HG02852 (cell line): ENCODE measurements at regions not wholly inside any gene's neighbourhood (a gene's known extent, or its start where the extent isn't known, plus 50 kb on each side); places are given as distances from the start of the nearest gene placed in this dataset.
"Not testable (repeated sequence)": the region's sequence is repeated elsewhere in the genome, so short reads cannot be mapped to it uniquely, and the experiment has no call there.

Experiments used
- ATAC-seq: cut with Tn5 transposase; IDR thresholded peaks from one replicate; pipeline ENCODE4 v1.9.1; 2021; ENCODE audit warnings: mild to moderate bottlenecking, moderate library complexity; ENCODE audit not compliant: unreplicated experiment

GRCh38 chr14:39628087-39628486, 195.9 kb upstream of the FBXO33 start:
- no peak for ATAC-seq

DNA sequence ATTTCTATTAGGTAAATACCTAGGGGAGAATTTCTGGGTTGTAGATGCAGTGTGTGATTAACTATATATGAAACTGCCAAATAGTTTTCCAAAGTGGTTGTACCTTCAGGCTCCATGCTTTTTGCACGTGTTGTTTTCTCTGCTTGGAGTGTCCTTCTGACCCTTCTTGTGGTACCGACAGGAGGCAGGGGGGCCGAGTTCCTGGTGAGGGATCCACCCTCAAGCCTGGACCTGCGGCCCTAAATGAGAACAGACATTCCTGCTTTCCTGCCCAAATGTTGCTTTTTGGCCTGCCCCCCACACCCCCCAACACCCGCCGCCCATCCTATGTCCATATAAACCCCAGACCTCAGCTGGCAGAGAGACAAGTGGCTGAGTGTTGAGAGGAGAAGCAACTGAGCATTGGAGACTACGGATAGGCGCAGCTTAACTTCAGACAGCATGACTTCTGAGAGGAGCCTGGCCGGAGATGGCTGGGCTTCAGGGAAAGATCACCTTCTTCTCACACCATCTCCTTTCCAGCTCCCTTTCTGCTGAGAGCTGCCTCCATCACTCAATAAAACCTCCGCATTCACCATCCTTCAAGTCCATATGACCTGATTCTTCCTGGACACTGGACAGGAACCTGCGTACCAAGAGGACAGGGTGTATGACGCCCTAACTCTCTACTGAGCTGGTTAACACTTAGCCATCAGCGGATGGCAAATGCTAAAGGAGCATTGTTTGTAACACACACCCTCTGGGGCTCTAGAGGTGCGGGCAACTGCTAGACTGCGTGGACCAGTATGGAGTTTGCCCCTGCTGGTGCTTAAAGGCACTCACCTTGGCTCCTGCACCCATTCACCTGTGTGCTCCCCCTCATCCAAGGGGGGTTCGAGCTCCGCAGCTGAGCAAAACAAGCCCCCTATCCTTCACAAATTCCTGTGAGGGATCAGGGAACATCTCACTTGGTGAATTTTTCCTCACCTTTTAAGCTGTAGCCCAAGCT, 194.7 kb upstream of the FBXO33 start:
- ATAC-seq: no peak

DNA sequence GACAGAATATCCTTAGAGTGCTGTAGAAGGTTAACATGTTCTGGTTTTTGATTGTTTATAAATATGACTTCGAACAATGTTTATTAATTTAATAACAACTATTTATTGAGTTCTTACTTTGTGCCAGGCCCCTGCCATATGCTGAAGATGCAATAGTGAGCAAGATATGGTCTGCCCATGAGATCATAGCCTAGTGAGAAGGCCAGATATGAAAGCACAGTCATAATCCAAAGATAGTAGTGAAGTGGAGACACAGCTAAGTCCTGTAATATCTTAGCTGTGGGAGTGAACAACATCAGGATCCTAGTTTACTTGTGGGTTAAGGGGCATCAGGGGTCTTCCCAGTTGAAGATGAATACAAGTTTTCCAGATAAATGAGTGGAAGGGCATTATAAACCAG, 189.4 kb upstream of the FBXO33 start:
- ATAC-seq: no peak

DNA sequence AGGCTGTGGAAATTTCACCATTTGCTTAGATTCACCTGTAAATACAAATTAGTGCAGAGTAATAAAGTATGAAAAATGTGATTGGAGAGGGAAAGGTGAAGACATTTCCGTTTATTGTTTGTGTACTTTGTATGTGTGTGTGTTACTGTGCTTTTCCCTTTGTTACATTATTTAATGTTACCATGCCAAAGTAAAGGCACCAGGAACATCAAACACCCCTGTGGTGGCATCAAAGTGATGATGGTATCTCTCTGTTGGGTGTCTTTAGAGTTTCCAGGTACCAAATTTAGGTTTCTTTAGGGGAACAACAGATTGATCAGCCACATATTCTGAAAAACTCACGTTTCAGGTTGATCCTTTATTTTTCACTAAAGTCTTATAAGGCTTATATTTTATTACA, 189.0 kb upstream of the FBXO33 start:
- no peak for ATAC-seq

GRCh38 chr14:39617537-39617936, 185.3 kb upstream of the FBXO33 start:
- ATAC-seq: no peak

GRCh38 chr14:39615352-39615751, 183.1 kb upstream of the FBXO33 start:
- no peak for ATAC-seq

DNA sequence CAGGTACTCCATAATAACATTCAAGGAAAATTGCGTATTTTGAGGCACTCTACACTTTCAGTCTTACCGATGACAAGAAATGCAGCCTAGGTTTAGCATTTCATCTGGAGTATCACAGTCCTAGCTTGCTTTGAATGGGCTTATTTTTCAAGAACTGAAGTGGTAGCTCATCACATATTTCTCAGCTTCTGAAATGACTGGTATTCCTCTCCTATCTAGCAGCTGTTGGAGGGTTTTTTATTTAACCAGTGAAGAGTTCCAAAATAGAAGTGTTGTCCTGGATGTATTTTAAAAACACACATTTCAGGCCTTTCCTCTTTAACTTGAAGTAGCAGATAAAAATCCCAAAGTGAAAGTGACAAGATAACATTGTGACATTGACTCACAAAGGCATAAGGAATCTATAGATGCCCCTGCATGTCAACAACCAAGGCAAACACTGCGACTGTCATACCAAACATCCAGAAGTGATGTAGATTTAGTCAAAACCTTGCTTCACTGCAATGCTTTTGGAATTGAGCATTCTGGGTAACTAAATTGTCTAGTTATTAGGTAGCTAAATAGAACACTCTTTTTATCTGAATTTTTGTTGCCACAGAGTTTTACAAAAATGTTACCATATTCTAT, 182.2 kb upstream of the FBXO33 start:
- ATAC-seq: no peak

- no peak for ATAC-seq
Measured at GRCh38 chr14:39609119-39609518, 176.9 kb upstream of the FBXO33 start.

DNA sequence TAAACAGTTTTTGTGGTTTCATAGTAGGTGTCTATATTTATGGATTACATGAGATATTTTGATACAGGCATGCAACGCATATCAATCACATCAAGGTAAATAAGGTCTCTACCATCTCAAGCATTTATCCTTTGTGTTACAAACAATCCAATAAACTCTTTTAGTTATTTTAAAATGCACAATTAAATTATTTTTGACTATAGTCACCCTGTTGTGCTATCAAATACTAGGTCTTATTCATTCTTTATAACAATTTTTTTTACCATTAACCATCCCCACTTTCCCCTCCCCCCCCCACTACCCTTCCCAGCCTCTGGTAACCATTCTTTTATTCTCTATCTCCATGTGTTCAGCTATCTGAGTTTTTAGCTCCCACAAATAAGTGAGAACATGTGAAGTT, 175.7 kb upstream of the FBXO33 start:
- ATAC-seq: no peak

- ATAC-seq: no peak
Measured at GRCh38 chr14:39603942-39604341, 171.7 kb upstream of the FBXO33 start.

DNA sequence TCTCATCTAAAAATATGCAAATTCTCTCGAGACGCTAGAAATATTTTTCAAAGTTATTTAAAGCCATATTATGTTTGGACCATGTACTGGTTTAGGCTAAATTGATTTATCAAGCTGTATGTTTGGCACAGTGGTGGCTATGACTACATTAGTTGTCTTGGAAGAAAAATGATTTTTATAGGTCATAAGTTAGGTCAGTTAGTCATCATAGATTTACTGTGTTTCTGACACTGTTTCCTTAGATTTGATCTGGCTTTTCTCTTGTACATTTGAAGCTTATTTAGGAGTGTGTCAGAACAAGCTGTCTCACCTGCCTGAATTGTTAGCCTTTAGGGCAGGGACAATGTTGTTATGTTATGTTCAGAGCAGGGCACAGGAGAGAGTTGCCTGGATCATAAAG, 161.1 kb upstream of the FBXO33 start:
- ATAC-seq: no peak

DNA sequence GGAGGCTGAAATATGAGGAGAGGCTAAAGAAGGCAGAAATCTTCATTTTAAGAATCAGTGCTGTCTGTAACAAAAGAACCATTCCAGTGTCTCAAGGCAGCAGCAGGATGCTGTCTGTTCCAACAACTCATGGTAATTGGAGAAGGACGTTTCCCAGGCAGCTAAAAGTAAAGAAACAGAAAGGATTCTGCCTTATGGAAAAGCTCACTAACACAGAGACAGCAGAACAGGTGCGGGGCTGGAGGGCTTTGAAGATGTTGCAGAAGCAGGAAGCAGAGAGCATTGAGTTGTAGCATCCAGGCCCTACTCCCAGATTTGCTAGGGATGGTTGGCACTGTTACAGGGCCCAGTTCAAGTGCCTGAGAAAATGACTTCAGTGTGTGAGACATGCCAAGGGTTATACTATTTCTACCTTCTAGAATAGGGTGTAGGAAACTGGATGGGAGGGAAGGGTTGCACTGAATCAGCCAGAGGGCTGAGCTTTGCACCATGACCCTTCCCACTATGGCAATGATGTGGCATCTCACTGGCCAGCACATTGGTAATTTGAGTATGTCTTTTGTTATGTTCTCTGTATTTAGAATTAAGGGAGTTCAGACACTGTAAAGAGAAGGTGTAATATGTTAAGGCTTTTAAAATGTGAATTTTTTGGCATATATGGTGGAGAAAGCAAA, 160.0 kb upstream of the FBXO33 start:
- ATAC-seq: no peak

- ATAC-seq: not testable (repeated sequence)
Measured at GRCh38 chr14:39589882-39590281, 157.6 kb upstream of the FBXO33 start.

- no peak for ATAC-seq
Measured at GRCh38 chr14:39582028-39582654, 149.9 kb upstream of the FBXO33 start.

DNA sequence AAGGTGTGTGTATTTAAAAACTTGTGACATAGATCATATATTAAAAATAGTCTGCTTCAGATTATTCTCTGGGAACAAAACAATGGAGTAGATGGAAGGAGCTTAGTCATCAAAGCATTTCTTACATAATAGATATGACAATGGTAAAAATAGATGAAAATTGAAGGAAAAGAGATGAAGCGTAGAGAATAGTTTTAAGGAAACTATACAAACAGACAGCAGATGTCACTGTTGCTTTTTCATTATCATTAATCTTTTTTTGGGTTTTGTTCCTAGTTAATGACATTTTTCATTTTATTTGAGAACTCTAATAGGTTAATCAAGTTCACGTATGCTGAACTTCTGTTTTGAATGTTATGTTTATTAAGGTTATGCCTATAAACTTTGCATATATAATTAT, 149.2 kb upstream of the FBXO33 start:
- no peak for ATAC-seq

- ATAC-seq: no peak
Measured at GRCh38 chr14:39580696-39581095, 148.5 kb upstream of the FBXO33 start.

- ATAC-seq: no peak
Measured at GRCh38 chr14:39576736-39577135, 144.5 kb upstream of the FBXO33 start.

DNA sequence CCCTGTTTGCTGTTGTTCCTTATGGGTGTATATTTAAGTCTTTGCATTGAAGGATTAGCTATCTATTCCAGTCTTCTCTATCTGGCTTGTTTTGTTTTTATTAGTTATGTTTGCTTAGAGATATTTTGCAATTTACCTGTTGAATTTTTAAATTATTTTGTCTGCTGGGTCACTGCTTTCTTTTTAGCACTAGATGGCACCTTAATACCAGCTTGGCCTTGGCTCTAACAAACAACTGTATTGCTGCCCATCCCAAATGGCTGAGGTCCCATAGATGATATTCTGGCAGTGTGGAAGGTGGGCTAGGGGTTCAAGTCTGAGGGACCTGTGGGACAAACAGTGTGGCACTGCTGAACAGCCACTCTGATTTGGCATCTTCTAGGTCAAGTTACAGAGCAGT, 144.0 kb upstream of the FBXO33 start:
- ATAC-seq: no peak

GRCh38 chr14:39568809-39569538, 136.7 kb upstream of the FBXO33 start:
- ATAC-seq: peak; percentile 69

- no peak for ATAC-seq
Measured at GRCh38 chr14:39566795-39567194, 134.6 kb upstream of the FBXO33 start.

- no peak for ATAC-seq
Measured at GRCh38 chr14:39563361-39563760, 131.1 kb upstream of the FBXO33 start.
